ENCODE measurements at regions not wholly inside any gene's neighbourhood (a gene's known extent, or its start where the extent isn't known, plus 50 kb on each side); places are given as distances from the start of the nearest gene placed in this dataset.

DNA sequence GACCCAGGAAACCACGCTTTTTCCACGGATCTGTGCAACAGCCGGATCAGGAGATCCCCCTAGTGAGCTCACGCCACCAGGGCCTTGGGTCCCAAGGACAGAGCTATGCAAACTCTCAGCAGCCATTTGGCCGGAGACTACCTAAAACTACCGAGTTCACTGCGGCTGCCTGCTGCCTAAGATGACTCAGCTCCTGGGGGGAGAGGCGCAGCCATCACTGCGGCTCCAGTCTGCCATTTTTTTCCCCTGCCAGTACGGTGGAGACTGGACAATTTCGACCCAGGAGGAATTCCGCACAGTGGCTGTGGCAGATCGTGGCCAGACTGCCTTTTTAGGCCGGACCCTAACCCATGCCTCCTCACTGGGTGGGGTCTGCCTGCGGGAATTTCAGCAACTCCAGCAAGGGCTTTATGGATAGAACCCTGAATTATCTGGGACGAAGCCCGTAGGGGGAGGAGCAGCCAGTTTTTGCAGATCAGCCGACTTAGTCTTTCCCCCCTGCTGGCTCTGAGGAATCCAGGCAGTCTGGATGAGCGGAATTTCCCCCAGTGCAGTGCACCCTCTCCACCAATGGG is 424.9 kb upstream of the UBE2E3 start:
- TF ChIP-seq CTCF (conservative IDR thresholded peaks at IDR 0.05), result no peak
- H3K27ac ChIP-seq (ENCODE audit: low read depth, low read length), result no peak overlapping the region
- DNase-seq, result no peak
- no peak overlapping the region for H3K4me3 Mint-ChIP-seq
- H3K27ac Mint-ChIP-seq, result no peak overlapping the region
- H3K9ac ChIP-seq (ENCODE audit: extremely low read depth, low read length, poor library complexity, severe bottlenecking), result no peak overlapping the region
- H3K27me3 ChIP-seq (ENCODE audit: control insufficient read depth, insufficient read depth, low read length, poor library complexity, severe bottlenecking), result no peaks in the 10 kb centered on the region
- no peaks in the 10 kb centered on the region for H3K27me3 Mint-ChIP-seq (ENCODE audit: insufficient read depth)
- peaks cover 4% of the 10 kb centered on the region for H3K4me1 Mint-ChIP-seq
- H3K9me3 Mint-ChIP-seq, result no peaks in the 10 kb centered on the region
- H3K4me3 ChIP-seq (ENCODE audit: low read length), result no peak overlapping the region
- no peaks in the 10 kb centered on the region for H3K9me3 ChIP-seq (ENCODE audit: control insufficient read depth, low read length)
- no peaks in the 10 kb centered on the region for H3K4me1 ChIP-seq (ENCODE audit: control insufficient read depth, insufficient read depth, low read length)
- WGBS, 2 experiments (ENCODE audit: insufficient coverage in 1 of 2, insufficient read length in 1 of 2), result 94 to 98% methylated on average over 16 to 19 of the region's 19 CpGs
- no peaks in the 10 kb centered on the region for H3K36me3 Mint-ChIP-seq (ENCODE audit: low read depth)
- no peaks in the 10 kb centered on the region for H3K36me3 ChIP-seq (ENCODE audit: control insufficient read depth, insufficient read depth, low read length)

DNA sequence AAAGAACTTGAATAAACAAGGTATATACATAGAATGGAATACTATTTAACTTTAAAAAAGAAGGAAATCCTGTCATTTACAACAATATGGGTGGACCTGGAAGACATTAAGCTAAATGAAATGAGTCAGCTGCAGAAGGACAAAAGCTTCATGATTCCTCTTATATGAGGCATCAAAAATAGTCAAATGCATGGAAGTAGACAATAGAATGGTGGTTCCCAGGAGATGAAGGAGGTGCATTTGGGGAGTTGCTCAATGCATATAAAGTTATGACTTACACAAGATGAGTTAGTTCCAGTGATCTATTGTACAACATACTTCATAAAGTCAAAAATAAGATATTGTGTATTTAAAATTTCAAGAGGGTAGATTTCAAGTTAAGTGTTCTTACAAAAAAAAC is 426.1 kb upstream of the UBE2E3 start:
- no peak for DNase-seq
- H3K4me3 ChIP-seq (ENCODE audit: low read length), result no peak overlapping the region
- no peak overlapping the region for H3K27ac ChIP-seq (ENCODE audit: low read depth, low read length)
- H3K27me3 Mint-ChIP-seq (ENCODE audit: insufficient read depth), result no peaks in the 10 kb centered on the region
- no peak overlapping the region for H3K4me3 Mint-ChIP-seq
- H3K4me1 ChIP-seq (ENCODE audit: control insufficient read depth, insufficient read depth, low read length), result no peaks in the 10 kb centered on the region
- no peak overlapping the region for H3K27ac Mint-ChIP-seq
- no peaks in the 10 kb centered on the region for H3K4me1 Mint-ChIP-seq
- no peaks in the 10 kb centered on the region for H3K9me3 Mint-ChIP-seq
- no peak overlapping the region for H3K9ac ChIP-seq (ENCODE audit: extremely low read depth, low read length, poor library complexity, severe bottlenecking)
- H3K27me3 ChIP-seq (ENCODE audit: control insufficient read depth, insufficient read depth, low read length, poor library complexity, severe bottlenecking), result no peaks in the 10 kb centered on the region
- H3K36me3 ChIP-seq (ENCODE audit: control insufficient read depth, insufficient read depth, low read length), result no peaks in the 10 kb centered on the region
- TF ChIP-seq CTCF (conservative IDR thresholded peaks at IDR 0.05), result no peak
- no peaks in the 10 kb centered on the region for H3K36me3 Mint-ChIP-seq (ENCODE audit: low read depth)
- H3K9me3 ChIP-seq (ENCODE audit: control insufficient read depth, low read length), result no peaks in the 10 kb centered on the region

DNA sequence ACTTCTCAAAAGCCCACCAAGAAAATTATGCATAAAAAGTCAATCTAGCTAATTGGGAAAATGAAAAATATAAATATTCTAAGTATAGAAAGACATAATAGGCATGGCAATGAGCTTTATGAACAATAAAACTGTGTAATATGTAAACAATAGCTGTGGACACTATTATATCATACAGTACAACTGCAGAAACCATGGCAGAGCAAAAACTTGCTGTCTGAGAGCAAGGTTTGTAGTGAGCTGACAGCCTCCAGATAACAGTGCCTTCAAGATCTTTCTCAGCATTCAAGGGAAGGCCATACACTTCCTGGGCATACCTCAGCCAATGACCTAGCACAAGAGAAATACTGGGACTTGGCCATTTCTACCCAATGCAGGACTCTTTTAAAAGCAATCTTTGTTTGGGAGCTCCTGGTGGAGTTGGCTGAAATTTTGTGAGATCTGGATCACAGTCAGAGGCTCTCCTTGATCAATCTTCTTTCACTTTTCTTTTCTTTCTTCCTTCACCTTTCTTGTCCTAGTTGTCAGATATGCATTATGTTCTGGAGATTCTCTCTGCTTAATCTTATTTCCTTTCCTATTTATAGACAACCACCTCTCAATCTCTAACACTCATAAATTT is 427.2 kb upstream of the UBE2E3 start:
- Mint-ChIP-seq H3K9me3 (no peaks in the 10 kb centered on the region), H3K27ac (no peak overlapping the region), H3K4me3 (no peak overlapping the region), H3K27me3 (ENCODE audit: insufficient read depth) (no peaks in the 10 kb centered on the region), H3K36me3 (ENCODE audit: low read depth) (no peaks in the 10 kb centered on the region), H3K4me1 (no peaks in the 10 kb centered on the region)
- H3K4me3 ChIP-seq (ENCODE audit: low read length), result no peak overlapping the region
- no peaks in the 10 kb centered on the region for H3K9me3 ChIP-seq (ENCODE audit: control insufficient read depth, low read length)
- no peak overlapping the region for H3K9ac ChIP-seq (ENCODE audit: extremely low read depth, low read length, poor library complexity, severe bottlenecking)
- no peak overlapping the region for H3K27ac ChIP-seq (ENCODE audit: low read depth, low read length)
- no peaks in the 10 kb centered on the region for H3K36me3 ChIP-seq (ENCODE audit: control insufficient read depth, insufficient read depth, low read length)
- DNase-seq, result no peak
- TF ChIP-seq CTCF (conservative IDR thresholded peaks at IDR 0.05), result no peak
- H3K27me3 ChIP-seq (ENCODE audit: control insufficient read depth, insufficient read depth, low read length, poor library complexity, severe bottlenecking), result no peaks in the 10 kb centered on the region
- no peaks in the 10 kb centered on the region for H3K4me1 ChIP-seq (ENCODE audit: control insufficient read depth, insufficient read depth, low read length)
